HG03432 (cell line): ENCODE measurements at regions not wholly inside any gene's neighbourhood (a gene's known extent, or its start where the extent isn't known, plus 50 kb on each side); places are given as distances from the start of the nearest gene placed in this dataset.
"Not testable (repeated sequence)": the region's sequence is repeated elsewhere in the genome, so short reads cannot be mapped to it uniquely, and the experiment has no call there.

Source experiments
- ATAC-seq: cut with Tn5 transposase; IDR thresholded peaks from one replicate; pipeline ENCODE4 v1.9.1; 2021; ENCODE audit warnings: mild to moderate bottlenecking, moderate library complexity; ENCODE audit not compliant: unreplicated experiment

DNA sequence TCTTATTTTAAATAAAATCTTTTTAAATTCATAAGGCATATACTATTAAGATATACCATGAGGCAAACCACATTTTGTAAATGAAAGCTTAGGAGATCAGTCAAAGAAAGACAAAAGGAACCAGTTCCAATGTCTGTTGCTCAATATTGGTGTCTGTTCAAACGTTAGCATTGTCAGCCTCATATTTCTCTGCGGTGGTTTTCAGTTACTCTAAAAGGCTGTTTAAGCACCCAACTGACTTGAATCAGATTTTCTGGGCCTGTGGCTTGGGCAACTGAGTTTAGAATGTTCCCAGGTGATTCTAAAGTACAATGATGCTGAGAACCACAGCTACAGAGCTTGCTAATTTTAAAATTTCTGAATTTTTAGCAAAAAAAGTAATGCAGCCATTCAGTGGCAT is 166.3 kb upstream of the KIF2A start:
- no peak for ATAC-seq

DNA sequence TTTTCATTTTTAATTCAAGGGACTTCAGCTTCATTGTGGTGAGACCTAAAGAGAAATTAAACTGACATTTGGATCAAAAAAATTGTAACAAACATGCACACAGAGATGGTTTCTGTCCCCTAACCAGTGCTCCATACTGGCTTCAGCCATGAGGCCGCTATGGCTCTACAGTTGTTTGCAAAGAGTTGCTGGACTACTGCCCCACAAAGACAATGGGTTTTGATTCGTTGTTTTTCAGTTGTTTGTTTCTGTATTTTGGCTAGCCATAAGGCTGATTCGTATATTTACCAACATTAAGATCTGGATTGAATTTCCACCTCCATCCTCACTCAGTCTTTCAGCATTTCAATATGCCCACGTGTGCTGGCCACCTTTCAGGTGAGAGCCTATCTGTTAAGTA is 163.7 kb upstream of the KIF2A start:
- ATAC-seq = no peak

DNA sequence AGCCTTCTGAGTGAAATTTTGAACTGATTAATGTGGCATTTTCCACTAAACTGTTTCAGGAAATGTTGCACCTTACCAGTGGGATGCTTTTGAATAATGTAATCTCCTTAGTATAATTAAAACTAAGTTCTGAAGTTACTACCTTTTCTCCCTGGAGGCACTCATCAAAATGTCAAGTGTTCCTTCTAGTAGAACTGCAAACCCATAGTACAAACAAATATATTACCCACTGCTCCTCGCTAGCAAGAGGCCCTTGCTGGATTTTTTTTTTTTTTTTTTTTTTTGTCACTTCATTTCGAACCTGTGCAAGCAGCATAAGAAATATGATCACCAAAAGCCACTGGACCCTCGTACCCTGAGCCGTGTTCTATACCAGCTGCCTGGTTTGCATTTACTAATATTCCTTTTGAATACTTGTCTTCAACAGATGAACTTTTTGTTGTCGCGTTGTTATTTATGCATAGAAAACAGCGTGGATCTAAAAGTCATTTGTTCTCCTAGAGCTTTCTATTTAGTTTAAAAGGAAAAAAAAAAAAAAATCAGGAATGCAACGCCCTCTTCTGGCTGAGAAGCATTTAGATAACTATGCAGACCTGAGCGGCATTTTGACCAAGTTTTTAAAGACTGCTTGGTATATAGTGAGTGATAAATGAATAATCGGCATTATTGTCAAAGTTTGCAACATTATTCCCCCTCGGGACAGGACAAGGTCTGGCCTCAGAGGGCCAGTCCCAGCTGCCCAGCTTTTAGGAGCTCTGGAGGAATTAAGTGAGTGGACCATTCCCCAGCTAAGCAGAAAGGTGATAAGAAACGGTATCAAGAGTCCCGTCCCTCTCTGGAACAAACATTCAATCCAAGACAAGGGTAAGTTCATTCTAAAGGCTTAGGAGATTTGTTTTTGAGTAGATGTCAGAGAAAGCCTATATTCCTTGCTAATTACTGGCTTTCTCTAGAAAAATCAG is 162.5 kb upstream of the KIF2A start:
- no peak for ATAC-seq

DNA sequence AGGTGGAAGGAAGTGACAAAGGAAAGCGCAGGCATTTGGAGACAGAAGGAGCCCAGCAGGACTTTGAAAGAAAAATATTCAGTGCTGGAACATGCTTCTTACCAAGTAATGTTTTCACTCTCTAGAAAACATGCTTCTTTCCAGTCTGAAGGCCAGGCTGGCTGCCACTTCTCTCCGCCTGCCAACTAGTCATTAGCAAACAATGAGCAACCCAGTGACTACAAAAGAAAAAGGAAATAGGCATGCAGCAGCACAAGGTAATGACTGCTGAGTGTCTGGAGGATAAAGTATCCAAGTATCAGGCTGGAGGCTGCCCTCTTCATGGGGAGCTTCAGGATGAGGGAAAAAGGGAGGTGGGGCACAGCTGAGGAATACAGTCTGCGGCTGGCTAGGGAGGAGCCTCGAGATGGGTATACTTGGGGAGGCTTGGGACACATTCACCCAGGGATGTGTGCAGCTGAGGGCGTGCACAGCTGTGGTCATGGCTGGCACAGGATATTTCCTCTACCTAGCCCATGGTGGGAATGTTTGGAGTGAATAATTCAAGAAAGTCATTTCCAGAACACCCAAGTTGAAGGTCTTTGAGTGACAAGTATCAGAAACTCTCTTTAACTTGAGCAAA is 161.5 kb upstream of the KIF2A start:
- ATAC-seq = no peak

DNA sequence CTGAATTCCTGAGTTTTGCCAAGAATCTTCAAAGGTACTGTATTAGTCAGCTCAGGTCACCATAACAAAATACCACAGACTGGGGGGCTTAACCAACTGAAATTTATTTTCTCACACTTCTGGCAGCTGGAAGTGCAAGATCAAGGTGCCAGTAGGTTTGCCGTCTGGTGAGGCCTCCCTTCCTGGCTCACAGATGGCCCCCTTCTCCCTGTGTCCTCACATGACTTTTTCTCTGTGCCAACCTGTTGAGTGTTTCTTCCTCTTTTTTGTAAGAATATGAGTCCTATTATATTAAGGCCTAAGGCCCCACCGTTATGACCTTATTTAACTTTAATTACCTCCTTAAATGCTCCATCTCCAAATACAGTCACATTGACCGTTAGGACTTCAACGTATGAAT is 156.1 kb upstream of the KIF2A start:
- no peak for ATAC-seq

DNA sequence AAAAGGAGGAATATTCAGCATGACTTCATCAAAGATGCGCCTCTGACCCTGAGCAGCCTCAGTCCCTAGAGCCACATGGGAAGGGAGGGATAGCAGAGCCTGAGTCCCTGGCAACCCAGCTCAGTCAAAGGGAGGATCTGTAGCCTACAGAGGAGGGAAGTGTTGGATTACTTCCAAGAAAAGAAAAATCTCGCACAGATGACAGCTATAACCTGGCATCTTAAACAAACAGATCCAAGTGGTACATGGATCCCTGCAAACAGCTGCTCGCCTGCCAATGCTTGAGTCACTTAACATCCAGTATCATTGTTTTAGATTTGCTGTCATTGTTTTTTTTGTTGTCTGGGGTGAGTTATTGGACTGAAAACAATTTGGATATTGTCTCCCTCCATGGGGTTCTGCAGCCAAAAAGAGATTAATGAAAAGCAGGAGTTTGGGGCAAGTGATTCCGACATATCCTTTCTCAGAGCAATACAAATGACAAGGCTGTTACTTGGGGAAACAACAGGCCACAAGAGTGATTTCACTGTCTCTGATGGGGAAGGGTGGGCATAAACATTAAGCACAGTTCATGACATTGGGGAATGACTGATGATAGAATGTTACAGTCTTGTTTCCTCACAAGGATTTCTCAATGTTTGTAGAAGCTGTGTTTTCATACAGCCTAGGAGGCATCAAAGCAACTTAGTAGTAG is 153.5 kb upstream of the KIF2A start:
- no peak for ATAC-seq

DNA sequence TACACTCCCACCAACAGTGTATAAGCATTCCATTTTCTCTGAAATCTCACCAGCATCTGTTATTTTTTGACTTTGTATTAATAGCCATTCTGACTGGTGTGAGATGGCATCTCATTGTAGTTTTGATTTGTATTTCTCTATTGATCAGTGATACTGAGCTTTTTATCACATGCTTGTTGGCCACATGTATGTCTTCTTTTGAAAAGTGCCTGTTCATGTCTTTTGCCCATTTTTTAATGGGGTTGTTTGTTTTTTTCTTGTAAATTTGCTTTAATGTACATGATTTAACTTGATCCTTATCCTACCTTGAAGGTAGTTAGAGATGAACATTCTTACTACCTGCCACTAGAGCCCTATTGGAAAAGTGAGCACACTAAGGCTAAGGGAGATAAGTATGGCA is 151.2 kb upstream of the KIF2A start:
- no peak for ATAC-seq

DNA sequence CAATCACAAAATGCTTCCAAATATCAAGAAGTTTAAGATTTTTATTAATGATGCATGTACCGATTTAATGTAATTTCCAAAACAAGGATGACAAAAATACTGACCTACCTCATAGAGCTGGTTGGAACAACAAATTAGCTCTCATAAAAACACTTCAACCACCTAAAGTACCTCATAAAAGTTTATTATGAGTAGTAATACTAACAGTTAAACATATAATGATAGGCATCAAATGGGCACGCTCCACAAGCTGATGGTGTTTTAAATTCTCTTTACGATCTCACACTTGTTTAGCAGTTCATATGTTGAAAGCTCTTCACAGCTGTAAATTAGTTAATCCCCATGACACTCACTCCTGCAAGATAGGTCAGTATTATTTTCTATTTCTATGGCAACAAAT is 150.0 kb upstream of the KIF2A start:
- no peak for ATAC-seq

- ATAC-seq = no peak
These were observed 138.4 kb upstream of the KIF2A start for GRCh38 chr5:62167561-62168057.

DNA sequence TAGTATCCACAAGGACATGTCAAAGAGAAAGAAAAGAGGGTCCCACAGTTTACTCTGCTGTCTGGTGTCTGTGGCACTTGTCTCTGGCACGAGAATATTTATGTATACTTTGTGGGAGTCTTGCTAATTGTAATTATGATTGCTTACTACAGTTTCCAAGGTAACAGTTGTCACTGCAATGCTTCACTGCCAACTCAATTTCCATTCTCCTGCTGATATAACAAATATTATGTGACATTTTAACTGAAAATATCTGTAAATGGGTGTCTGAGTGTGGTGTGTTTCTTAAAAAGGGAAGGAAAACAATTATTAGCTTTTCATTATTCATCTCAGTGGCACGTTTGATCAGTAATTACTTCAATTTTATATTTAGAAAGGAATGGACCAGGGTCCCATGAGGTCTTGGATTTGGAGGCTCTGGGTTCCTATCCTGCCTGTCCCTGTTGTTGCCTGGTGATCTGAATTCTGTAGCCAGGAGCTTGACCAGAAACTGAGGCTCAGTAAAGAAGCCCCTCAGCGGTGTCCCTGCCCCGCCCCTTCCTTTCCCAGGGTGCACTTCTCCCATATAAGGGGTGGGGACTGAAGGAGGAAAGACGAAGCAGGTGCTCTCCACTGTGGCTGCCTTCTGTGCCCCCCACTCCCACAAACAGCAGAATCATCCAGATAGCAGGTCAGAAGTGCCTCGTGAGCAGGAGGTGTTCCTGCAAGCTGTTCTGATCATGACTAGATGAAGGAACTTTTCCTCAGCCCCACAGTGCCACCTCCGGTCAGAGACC is 137.3 kb upstream of the KIF2A start:
- ATAC-seq = no peak

GRCh38 chr5:62178258-62178657 is 127.7 kb upstream of the KIF2A start:
- ATAC-seq = no peak

- ATAC-seq = no peak
These were observed 123.2 kb upstream of the KIF2A start for GRCh38 chr5:62182802-62183201.

GRCh38 chr5:62183727-62184126 is 122.3 kb upstream of the KIF2A start:
- no peak for ATAC-seq

DNA sequence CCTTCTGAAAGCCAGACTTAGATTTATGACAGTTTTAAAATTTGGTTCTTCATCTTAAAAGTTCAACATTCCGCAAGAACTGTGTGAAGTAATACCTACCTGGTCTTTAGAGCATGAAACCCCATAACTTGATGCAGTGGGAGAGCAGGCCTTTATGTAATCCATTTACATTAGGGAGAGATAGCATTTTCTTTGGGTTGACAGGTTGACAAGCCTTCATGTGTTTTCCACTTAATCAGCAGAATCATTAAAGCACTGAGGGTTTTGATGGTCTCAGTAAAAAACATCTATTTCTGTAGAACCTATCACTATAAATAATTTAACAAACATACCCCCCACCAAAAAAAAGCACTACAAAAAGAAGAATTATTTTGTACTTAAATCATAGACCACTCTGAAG is 121.6 kb upstream of the KIF2A start:
- no peak for ATAC-seq

DNA sequence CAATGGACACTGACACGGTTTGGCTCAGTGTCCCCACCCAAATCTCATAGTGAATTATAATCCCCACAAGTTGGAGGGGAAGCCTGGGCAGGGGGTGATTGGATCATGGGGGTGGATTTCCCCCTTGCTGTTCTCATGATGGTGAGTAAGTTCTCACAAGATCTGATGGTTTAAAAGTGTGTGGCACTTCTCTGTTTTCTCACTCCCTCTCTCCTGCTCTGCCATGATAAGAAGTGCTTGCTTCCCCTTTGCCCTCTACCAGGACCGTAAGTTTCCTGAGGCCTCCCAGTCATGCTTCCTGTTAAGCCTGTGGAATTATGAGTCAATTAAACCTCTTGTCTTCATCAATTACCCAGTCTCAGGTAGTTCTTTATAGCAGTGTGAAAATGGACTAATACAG is 115.8 kb upstream of the KIF2A start:
- no peak for ATAC-seq

DNA sequence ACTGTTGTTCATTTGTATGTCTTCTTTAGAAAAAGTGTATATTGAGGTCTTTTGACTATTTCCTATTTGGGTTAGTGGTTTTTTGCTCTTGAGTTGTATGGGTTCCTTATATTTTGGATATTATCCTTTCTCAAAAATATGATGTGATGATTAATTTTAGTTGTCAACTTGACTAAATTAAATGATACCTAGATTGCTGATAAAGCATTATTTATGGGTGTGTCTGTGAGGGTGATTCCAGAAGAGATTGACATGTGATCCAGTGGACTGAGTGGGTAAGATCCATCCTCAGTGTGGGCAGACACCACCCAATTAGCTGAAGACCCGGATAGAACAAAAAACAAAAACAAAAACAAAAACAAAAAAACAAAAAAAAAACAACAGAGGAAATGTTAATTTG is 115.1 kb upstream of the KIF2A start:
- no peak for ATAC-seq

DNA sequence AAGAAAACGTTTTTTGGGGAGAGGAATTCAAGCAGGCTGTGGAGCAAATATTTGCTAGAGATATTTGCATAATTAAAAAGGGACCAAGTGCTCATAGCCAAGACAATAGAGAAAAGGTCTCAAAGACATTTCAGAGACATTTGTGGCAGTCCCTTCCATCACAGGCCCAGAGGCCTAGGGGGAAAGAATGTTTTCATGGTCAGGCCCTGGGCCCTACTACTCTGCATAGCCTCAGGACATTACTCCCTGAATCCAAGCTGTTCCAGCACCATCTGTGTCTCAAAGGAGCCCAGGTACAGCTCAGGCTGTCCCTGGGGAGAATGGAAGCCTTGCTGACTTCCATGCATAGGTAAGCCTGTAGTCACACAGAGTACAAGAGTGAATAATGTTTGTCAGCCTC is 113.0 kb upstream of the KIF2A start:
- no peak for ATAC-seq

GRCh38 chr5:62196532-62196931 is 109.5 kb upstream of the KIF2A start:
- not testable (repeated sequence) for ATAC-seq

DNA sequence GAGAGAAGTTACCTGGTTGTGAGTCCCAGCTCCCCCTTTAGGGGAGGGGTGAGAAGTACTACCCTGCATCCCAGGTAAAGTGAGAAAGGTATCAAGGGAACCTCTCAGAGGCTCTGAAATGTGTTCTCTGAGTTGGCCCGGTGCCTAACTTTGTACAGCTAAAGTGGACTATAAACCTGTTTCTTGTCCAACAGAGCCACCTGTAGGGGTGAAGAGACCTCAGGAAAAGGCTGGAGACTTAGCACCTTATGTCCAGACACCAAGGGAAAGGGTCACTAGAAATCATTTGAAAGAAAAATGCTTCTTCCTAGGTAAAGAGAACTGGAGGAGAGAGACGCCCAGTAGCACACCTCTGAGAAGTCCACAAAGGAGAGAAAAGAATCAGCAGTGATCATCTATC is 108.3 kb upstream of the KIF2A start:
- no peak for ATAC-seq

DNA sequence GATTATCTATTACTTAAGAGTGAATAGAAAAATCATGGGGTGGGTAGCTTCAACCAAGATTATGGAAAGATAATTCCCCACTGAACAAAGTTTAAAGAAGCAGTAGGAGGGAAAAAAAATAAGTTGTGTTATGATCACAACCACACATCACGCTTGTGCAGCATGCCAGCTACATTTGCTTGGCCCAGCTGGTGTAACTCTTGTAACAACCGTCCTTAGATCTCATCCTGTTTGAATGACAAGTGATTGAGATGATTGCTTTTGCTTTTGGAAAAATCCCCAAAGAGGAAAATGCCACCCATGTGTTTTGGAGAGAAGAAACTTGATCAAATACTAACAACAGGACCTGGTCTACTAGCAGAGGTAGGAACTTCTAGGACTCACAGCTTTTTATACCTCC is 107.6 kb upstream of the KIF2A start:
- no peak for ATAC-seq
